ENCODE measurements at regions not wholly inside any gene's neighbourhood (a gene's known extent, or its start where the extent isn't known, plus 50 kb on each side); places are given as distances from the start of the nearest gene placed in this dataset.

GRCh38 chr20:50301165-50301564 lies 110.5 kb downstream of the CEBPB start:
- DNase-seq (ENCODE audit: low spot score), result no peak

DNA sequence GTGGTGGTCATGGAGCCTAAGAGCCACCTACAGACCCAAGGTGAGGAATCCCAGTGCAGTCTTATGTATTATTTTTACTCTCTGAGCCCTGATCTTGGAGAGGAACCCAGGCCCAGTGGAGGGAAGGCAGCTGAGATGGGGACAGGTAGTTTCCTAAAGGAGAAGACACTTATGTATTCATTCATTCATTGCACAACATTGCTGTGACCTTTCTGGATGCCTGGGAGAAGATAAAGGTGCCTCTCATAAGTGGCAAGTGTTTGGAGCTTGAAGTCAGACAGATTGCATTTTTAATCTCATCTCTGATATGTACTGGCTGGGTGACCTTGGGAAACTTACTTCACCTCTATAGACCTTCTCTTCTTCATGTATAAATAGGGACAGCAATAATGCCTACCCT lies 111.1 kb downstream of the CEBPB start:
- DNase-seq (ENCODE audit: low spot score), result no peak

DNA sequence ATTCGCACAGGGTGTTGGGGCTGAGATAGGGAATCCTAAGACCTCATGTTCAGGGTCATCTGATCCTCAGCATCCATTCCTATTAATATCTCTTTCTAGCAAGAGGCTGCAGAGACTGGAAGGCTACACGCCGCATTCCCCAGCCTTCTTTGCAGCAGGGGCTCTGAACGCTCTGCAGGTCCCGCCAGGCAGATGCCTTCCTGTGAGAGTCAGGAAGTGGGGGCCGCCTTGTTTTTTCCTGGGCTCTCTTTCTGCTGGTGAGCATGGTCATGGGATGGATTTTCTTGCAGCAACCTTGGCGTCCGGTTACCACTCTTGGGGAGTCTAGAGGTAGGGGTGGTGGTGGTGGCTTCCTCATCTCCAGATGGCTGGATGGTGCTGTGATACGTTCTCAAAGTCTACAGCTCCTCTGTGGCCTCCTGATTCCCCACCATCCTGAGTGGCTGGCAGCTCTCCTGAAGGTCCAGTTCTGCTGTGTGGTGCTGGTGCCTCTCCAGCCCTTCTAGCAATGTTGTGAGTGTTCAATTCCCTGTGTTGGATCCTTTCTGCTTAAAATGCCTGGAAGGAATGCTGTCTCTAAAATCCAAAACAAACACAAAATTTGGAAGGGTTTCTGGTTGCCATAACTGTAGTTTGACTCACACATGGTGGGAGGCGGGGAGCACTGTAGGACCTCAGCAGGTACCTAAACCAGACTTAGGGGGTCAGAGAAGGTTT lies 111.9 kb downstream of the CEBPB start:
- no peak for DNase-seq (ENCODE audit: low spot score)

DNA sequence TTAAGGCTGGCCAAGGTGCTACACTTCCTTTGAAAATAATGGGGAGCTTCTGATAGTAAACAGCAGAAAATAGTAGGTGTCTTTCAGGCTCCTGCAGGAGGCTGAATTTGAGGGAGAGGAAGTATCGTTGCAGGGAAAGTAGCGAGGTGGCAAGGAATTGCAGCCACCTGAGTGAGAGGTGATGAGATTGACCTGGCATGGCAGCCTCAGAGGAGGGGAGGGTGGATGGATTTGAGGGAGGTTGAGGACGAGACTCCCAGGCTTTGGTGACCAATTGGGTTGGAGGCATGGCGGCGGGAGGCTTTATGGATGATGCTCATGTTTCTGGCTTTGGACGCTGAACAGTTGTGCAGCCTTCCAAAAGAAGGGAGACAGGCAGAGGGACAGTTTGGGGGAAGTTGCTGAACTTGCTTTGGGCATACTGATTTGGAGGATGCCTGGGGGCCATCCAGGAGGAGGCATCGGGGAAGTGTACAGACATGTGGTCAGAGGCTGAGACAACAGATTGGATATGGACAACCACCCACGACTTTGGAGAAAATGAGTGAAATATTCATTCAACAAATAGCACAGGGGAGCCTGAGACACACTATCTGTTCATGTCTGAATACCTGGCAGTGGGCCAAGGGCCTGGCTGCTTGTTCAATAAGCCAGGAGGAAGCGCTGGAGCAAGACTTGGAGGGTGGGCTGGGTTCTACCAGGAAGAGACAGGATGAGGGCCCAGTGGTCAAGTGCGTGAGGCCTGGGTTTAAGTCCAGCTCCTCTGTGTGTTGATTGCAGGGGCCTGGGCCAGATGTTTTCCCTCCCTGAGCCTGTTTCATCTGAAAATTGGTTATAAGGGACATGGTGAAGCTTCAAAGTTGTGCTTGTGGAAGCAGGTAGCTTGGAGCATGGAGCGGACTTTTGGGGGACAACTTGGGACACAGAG lies 113.2 kb downstream of the CEBPB start:
- DNase-seq (ENCODE audit: low spot score), result no peak

DNA sequence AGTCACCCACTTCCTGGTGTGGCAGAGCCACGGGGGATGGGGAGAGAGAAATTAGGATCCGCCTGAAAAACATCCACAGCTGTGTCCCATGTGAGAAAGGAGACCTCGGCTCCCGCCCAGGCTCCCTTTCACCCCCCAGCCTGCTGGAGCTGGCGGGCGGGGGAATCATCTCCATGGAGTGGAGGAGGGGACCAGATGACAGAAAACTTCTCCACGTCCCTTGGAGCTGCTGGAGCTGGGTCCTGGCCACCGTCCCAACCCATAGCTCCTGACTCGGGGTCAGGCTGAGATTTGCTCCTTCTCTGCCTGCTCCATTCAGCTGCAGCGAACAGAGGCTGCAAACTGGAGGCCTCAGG lies 113.8 kb downstream of the CEBPB start:
- no peak for DNase-seq (ENCODE audit: low spot score)

DNA sequence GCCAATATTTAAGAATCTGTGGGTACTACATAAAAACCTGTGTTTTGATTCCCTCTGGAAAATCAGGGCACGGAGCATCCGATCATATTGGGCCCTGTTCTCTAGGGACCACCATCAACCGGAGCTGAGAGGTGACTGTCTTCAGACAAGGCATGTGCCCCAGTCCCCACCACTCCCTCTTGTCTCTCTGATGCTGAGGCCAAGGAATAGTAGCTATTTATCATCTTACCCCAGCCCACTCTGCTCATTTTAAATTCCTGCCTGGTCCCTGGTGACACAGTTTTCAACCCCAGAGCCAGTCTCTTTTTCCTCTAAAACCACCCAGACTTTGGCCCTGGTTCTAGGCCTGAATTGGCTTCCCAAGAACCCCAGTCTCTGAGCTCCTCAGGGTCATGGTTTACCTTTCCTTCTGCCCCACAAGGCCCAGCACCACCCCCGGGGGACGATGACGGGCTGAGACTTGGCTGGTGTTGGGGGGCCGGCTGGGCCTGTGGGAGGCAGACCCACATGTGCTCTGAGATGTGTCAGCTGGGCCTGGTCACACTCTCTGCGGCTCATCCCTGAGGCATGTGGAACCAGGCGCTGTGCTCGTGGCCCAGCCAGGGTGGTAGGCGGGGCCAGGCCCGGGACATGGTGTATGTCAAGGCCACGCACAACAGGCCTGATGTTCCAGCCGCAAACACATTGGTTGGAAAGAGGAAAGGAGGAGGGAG lies 114.4 kb downstream of the CEBPB start:
- no peak for DNase-seq (ENCODE audit: low spot score)

GRCh38 chr20:50305636-50306477 lies 115.2 kb downstream of the CEBPB start:
- DNase-seq (ENCODE audit: low spot score), result no peak

DNA sequence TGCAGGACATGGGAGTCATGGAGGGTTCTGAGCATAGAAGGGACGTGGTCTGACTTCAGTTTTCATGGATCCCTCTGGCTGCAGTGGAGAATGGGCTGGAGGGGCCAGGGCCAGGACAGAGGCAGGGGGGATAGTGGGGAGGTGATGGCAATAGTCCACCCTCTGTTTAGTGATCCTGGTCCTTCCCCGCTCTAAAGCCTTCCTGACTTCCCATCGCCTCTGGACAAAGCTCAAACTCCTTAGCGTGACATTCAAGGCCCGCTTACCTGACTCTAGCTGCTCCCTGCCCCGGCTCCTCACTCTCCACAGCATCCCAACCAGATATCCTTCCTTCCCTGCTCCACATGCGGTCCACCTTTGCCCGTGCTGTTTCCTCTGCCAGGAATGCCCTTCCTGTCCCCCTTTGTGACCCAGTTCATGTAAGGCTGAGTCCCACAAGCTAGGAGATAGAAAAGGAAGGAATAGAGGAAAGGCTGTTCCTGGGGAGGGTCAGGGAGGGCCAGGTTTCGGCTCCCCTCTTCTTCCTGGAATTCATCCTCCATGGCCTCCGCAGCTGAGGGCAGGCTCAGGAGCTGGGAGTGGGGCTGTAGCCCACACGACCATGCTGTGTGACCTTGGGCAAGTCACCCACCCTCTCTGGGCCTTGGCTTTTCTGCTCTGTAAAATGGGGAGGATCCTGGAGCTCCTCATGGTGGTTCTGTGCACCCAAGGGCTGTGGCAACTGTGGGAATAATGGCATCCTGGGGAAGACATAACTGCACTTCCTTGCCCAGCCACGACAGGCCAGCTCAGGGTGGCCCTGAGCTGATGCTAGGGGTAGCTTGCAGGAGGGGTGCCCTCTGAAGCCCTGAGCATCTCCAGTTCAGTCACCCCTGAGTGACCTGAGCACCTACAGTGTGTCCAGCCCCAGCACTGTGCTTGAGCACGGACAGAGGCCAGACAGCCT lies 116.1 kb downstream of the CEBPB start:
- no peak for DNase-seq (ENCODE audit: low spot score)

DNA sequence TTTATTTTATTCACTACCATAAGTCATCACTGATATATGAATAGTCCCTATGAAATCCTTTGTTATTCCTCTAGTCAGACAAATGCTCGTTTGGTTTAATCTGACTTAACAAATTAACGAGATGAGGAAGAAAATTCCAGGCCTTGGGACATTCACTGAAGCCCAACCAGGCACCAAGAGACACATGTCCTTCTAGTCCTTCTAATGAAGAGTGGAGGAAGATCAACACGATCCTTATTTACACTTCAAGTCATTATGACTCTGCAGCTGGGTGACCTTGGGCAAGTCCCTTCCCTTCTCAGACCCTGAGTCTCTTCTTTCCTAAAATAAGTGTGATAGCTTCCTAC lies 117.5 kb downstream of the CEBPB start:
- DNase-seq (ENCODE audit: low spot score), result no peak

DNA sequence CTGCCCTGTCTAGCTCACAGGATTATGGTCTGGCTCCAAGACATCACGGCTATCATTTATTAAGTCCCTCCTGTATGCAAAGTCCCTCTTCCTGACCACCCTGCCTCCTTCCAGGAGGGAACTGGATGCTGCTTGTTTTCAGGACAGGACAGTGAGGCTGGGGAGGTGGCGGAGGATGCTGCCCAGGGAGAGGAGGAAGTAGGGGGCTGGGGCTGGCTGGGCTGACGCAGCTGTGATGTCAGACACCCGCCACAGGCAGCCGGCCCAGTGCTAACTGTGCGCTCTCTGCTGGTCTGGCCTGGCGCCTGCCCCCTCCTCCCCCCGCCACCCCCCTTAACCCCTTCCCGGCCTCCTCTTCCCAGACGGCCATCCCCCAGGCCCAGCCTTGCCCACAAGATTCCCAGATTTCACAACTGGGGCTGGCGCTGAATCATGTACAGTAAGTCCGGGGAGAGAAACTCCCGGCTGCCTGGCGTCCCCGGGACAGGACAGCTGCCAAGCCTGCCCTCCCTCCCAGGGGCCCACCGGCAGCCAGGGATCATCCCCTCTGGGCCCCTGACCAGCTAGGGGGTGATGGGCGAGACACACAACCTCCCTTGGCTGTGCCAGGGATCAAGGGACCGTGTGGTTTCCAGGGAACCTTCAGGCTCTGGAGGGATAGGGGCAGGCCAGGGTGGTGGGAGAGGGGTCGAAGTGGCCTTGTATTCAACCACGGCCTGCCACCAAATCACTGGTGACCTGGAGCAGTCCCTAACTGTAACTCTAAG lies 118.1 kb downstream of the CEBPB start:
- no peak for DNase-seq (ENCODE audit: low spot score)

GRCh38 chr20:50309280-50309763 lies 118.7 kb downstream of the CEBPB start:
- no peak for DNase-seq (ENCODE audit: low spot score)

- no peak for DNase-seq (ENCODE audit: low spot score)
These were observed 119.4 kb downstream of the CEBPB start for GRCh38 chr20:50309764-50310672.

DNA sequence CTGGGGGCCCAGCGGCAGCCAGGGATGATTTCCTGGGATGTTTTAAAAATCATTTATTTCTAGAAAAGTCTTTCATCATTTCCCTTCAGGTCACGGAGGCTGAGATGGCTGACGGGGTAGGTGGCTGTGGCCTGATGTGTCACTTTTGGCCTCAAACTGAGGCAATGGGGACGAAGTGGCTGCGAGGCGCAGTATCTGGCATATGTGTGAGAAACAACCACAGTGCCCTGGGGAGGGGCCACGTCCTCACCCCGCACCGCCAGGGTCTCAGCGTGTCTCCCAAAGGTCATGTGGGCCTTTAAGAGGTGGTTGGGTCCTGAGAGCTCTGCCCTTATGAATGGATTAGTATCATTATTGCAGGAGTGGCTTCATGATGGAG lies 120.0 kb downstream of the CEBPB start:
- DNase-seq (ENCODE audit: low spot score), result no peak

DNA sequence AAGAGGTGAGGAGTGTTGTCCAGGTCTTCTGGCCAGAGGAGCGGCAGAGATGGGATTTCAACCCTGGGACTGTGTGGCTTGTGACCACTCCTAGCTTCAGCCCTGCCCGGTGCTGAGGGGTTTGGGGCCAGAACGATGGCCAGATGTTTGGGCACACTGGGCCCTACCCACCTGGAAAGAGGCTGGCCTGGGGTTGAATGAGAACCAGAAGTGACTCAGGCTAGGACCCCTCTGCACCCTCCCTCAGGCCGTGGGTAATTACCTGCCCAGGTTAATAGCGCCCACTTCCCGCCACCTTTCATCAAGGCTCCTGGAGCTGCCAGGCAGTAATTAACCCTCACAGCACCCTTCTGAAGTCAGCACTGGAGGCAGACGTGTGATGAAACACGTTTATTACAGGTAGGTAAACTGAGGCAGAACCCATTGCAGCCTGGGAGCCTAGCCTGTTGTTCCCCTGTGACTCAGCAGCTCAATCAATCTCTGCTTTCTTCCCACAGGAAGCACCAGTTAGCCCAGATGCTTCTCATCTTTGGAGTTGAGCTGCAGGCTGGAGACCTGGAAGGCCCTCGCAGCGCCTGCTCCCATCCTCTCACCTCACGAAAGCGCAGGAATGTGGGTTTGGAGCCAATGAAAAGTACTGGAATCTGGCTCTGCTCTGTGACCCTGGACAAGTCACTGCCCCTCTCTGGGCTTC lies 120.8 kb downstream of the CEBPB start:
- DNase-seq (ENCODE audit: low spot score), result no peak

DNA sequence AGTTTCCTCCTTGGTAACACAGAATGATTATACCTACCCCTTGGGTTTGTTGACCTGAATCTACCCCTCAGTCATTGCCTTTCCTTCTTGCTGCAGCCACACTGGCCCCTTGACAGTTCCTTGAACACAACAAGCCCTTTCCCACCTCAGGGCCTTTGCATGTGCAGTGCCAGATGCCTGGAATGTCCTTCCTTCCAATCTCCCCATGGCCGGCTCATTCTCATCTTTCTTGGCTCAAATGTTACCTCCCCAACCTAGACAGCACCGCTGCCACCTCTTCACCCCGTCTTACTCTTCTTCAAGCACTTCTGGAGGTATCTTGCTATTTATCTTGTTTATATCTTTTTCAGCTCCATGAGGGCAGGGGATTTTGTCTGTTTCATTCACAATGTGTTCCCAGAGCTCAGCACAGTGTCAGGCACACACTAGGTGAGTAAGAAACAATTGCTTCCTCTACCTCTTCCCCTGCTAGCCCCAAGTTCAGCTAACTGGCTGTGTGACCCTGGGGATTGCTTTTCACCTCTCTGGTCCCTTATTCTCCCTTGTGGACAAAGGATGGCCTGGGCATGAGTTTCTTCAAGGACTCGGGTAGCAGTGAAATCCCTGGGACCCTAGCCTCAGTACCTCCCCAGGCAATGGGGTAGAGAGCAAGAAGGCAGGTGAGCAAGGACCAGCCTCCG lies 121.5 kb downstream of the CEBPB start:
- no peak for DNase-seq (ENCODE audit: low spot score)

GRCh38 chr20:50312682-50313521 lies 122.3 kb downstream of the CEBPB start:
- DNase-seq (ENCODE audit: low spot score), result no peak

DNA sequence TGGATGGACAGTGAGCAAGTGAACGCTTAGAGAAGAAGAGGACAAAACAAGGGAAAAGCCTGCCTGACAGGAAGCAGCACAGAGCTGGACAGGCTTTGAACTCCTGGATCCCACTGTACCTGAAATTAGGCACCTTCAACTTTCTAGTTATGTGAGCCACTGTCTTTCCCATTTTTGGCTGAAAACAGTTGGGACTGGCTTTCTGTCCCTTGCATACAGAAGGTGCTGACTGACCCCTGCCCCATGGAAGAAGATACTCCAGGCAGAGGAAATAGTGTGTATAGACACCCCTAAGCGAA lies 122.8 kb downstream of the CEBPB start:
- no peak for DNase-seq (ENCODE audit: low spot score)

Data from CD4-positive, alpha-beta T cell treated with Interleukin-2 at 100 ng/mL for 4 hours (primary cell).